HEK293 (cell line): ENCODE measurements at regions not wholly inside any gene's neighbourhood (a gene's known extent, or its start where the extent isn't known, plus 50 kb on each side); places are given as distances from the start of the nearest gene placed in this dataset.

Experiments
- CTCF ChIA-PET: fragments of 350-600 bp; formaldehyde crosslinking; extraction: SDS; loops from one replicate; lab custom pipeline; 2021; ENCODE audit warnings: antibody characterized with exemption; lab: Yijun Ruan, JAX
- POLR2A ChIA-PET: fragments of 300-600 bp; formaldehyde crosslinking; extraction: SDS; loops from one replicate; lab custom pipeline; 2020; ENCODE audit warnings: antibody characterized with exemption, inconsistent platforms; lab: Yijun Ruan, JAX
- H3K27ac ChIP-seq: fragments of 200-500 bp; sonication (Bioruptor generic); 2 replicates; pipeline ENCODE4 v1.5.1; 2014; ENCODE audit warnings: low read depth, low read length, control low read depth, inconsistent platforms; ENCODE audit errors: extremely low read depth
- H3K36me3 ChIP-seq, 2 experiments: fragments of 200-500 bp in 1 of 2; sonication (Bioruptor generic) in 1 of 2; 1 replicate in 1 of 2; 2 replicates in 1 of 2; pipeline ENCODE4 v1.5.1; 2014 to 2017; ENCODE audit warnings: inconsistent platforms in 2 of 2, low read length in 2 of 2; ENCODE audit not compliant: control insufficient read depth in 2 of 2, insufficient read depth in 1 of 2
- H3K4me1 ChIP-seq: fragments of 200-500 bp; sonication (Bioruptor generic); 2 replicates; pipeline ENCODE4 v1.5.1; 2014; ENCODE audit warnings: mild to moderate bottlenecking, low read length, inconsistent platforms; ENCODE audit not compliant: control insufficient read depth, insufficient read depth
- H3K4me3 ChIP-seq: 2 replicates; pipeline ENCODE4 v1.5.1; 2011; ENCODE audit warnings: low read depth, mild to moderate bottlenecking, control low read depth, low read length, moderate library complexity
- H3K9me3 ChIP-seq: fragments of 200-500 bp; sonication (Bioruptor generic); 2 replicates; pipeline ENCODE4 v1.5.1; 2014; ENCODE audit warnings: low read depth, low read length, inconsistent platforms; ENCODE audit not compliant: control insufficient read depth, insufficient read depth
- ATF2 ChIP-seq: fragments of 450-650 bp; formaldehyde crosslinking; IDR thresholded peaks from 2 replicates; pipeline ENCODE4 v1.5.1; 2016; ENCODE audit warnings: missing biosample characterization, missing genetic modification characterization, low read depth
- CTCF ChIP-seq: fragments of 450-650 bp; formaldehyde crosslinking; IDR thresholded peaks from 2 replicates; pipeline ENCODE4 v1.5.1; 2016; ENCODE audit warnings: missing biosample characterization, missing genetic modification characterization
- FEZF1 ChIP-seq: fragments of 450-650 bp; formaldehyde crosslinking; IDR thresholded peaks from 2 replicates; pipeline ENCODE4 v1.5.1; 2016; ENCODE audit warnings: missing biosample characterization, missing genetic modification characterization
- GFI1B ChIP-seq: fragments of 450-650 bp; formaldehyde crosslinking; IDR thresholded peaks from 2 replicates; pipeline ENCODE4 v1.5.1; 2016; ENCODE audit warnings: missing biosample characterization, missing genetic modification characterization
- HIC1 ChIP-seq: fragments of 450-650 bp; formaldehyde crosslinking; IDR thresholded peaks from 2 replicates; pipeline ENCODE4 v1.5.1; 2016; ENCODE audit warnings: missing biosample characterization, missing genetic modification characterization
- MZF1 ChIP-seq: fragments of 450-650 bp; formaldehyde crosslinking; IDR thresholded peaks from 2 replicates; pipeline ENCODE4 v1.5.1; 2017; ENCODE audit warnings: missing biosample characterization, missing genetic modification characterization, borderline replicate concordance
- OSR2 ChIP-seq: fragments of 450-650 bp; formaldehyde crosslinking; IDR thresholded peaks from 2 replicates; pipeline ENCODE4 v1.5.1; 2016; ENCODE audit warnings: missing biosample characterization, missing genetic modification characterization
- OVOL3 ChIP-seq: fragments of 450-650 bp; formaldehyde crosslinking; IDR thresholded peaks from 2 replicates; pipeline ENCODE4 v1.5.1; 2016; ENCODE audit warnings: missing biosample characterization, missing genetic modification characterization
- PBX3 ChIP-seq: sonication (generic); formaldehyde crosslinking; IDR thresholded peaks from 2 replicates; pipeline ENCODE4 v1.8.1; 2022; ENCODE audit warnings: mild to moderate bottlenecking, moderate library complexity, missing genetic modification reagents
- SETDB1 ChIP-seq: IDR thresholded peaks from one replicate; pipeline ENCODE4 v1.6.1; 2017; ENCODE audit warnings: mild to moderate bottlenecking, low read length, moderate library complexity, mixed read lengths; ENCODE audit not compliant: insufficient read length
- TRIM28 ChIP-seq: IDR thresholded peaks from 2 replicates; pipeline ENCODE4 v1.6.1; 2011; ENCODE audit warnings: low read length, control low read depth, borderline replicate concordance
- ZBTB1 ChIP-seq: fragments of 450-650 bp; formaldehyde crosslinking; IDR thresholded peaks from 2 replicates; pipeline ENCODE4 v1.5.1; 2016; ENCODE audit warnings: missing biosample characterization, missing genetic modification characterization
- ZBTB8A ChIP-seq: fragments of 450-650 bp; formaldehyde crosslinking; IDR thresholded peaks from 2 replicates; pipeline ENCODE4 v1.5.1; 2016; ENCODE audit warnings: missing biosample characterization, missing genetic modification characterization
- ZEB2 ChIP-seq: fragments of 450-650 bp; formaldehyde crosslinking; IDR thresholded peaks from 2 replicates; pipeline ENCODE4 v1.5.1; 2016; ENCODE audit warnings: missing biosample characterization, missing genetic modification characterization
- ZNF155 ChIP-seq: fragments of 450-650 bp; formaldehyde crosslinking; IDR thresholded peaks from 2 replicates; pipeline ENCODE4 v1.5.1; 2016; ENCODE audit warnings: missing biosample characterization, missing genetic modification characterization
- ZNF157 ChIP-seq: fragments of 450-650 bp; formaldehyde crosslinking; IDR thresholded peaks from 2 replicates; pipeline ENCODE4 v1.5.1; 2016; ENCODE audit warnings: missing biosample characterization, missing genetic modification characterization
- ZNF16 ChIP-seq: fragments of 450-650 bp; formaldehyde crosslinking; IDR thresholded peaks from 2 replicates; pipeline ENCODE4 v1.5.1; 2016; ENCODE audit warnings: low read depth, missing biosample characterization, missing genetic modification characterization
- ZNF175 ChIP-seq: fragments of 450-650 bp; formaldehyde crosslinking; IDR thresholded peaks from 2 replicates; pipeline ENCODE4 v1.5.1; 2016; ENCODE audit warnings: missing biosample characterization, missing genetic modification characterization
- ZNF184 ChIP-seq: fragments of 450-650 bp; IDR thresholded peaks from 2 replicates; pipeline ENCODE4 v1.5.1; 2018; ENCODE audit warnings: missing biosample characterization, mild to moderate bottlenecking, missing genetic modification characterization
- ZNF311 ChIP-seq: fragments of 450-650 bp; formaldehyde crosslinking; IDR thresholded peaks from 2 replicates; pipeline ENCODE4 v1.5.1; 2017; ENCODE audit warnings: missing biosample characterization, missing genetic modification characterization, borderline replicate concordance
- ZNF514 ChIP-seq: fragments of 450-650 bp; formaldehyde crosslinking; IDR thresholded peaks from 2 replicates; pipeline ENCODE4 v1.5.1; 2016; ENCODE audit warnings: missing biosample characterization, missing genetic modification characterization
- ZNF521 ChIP-seq: fragments of 450-650 bp; formaldehyde crosslinking; IDR thresholded peaks from 2 replicates; pipeline ENCODE4 v1.5.1; 2017; ENCODE audit warnings: missing biosample characterization, mild to moderate bottlenecking, missing genetic modification characterization
- ZNF585B ChIP-seq: fragments of 450-650 bp; formaldehyde crosslinking; IDR thresholded peaks from 2 replicates; pipeline ENCODE4 v1.5.1; 2016; ENCODE audit warnings: missing biosample characterization, missing genetic modification characterization
- ZNF660 ChIP-seq: fragments of 450-650 bp; IDR thresholded peaks from 2 replicates; pipeline ENCODE4 v1.5.1; 2018; ENCODE audit warnings: missing biosample characterization, mild to moderate bottlenecking, missing genetic modification characterization
- ZNF777 ChIP-seq: fragments of 450-650 bp; formaldehyde crosslinking; IDR thresholded peaks from 2 replicates; pipeline ENCODE4 v1.5.1; 2017; ENCODE audit warnings: missing biosample characterization, missing genetic modification characterization, borderline replicate concordance
- ZNF792 ChIP-seq: fragments of 450-650 bp; formaldehyde crosslinking; IDR thresholded peaks from 2 replicates; pipeline ENCODE4 v1.5.1; 2016; ENCODE audit warnings: missing biosample characterization, missing genetic modification characterization
- ZNF837 ChIP-seq: fragments of 450-650 bp; formaldehyde crosslinking; IDR thresholded peaks from 2 replicates; pipeline ENCODE4 v1.5.1; 2016; ENCODE audit warnings: missing biosample characterization, missing genetic modification characterization
- ZSCAN5A ChIP-seq: fragments of 450-650 bp; formaldehyde crosslinking; IDR thresholded peaks from 2 replicates; pipeline ENCODE4 v1.5.1; 2016; ENCODE audit warnings: missing biosample characterization, missing genetic modification characterization
- ZXDB ChIP-seq: fragments of 450-650 bp; formaldehyde crosslinking; IDR thresholded peaks from 2 replicates; pipeline ENCODE4 v1.5.1; 2016; ENCODE audit warnings: missing biosample characterization, missing genetic modification characterization

GRCh38 chr2:228615496-228615895 is 434.0 kb upstream of the SPHKAP start:
- Histone ChIP-seq H3K36me3 (no peaks in the 10 kb centered on the region), H3K4me1 (no peaks in the 10 kb centered on the region), H3K27ac (no peak overlapping the region), H3K9me3 (no peaks in the 10 kb centered on the region)
- CTCF ChIA-PET, result no interaction called here
- POLR2A ChIA-PET, result no interaction called here
- TF ChIP-seq PBX3 (CRISPR knock-in tag), result no peak
- TF ChIP-seq ZNF792 (tag by site-specific recombination), result no peak
- no peak for TF ChIP-seq ZNF837 (tag by site-specific recombination)
- no peak for TF ChIP-seq ZNF155
- TF ChIP-seq ZSCAN5A (tag by site-specific recombination), result no peak
- TF ChIP-seq MZF1 (tag by site-specific recombination), result no peak
- no peak for TF ChIP-seq ZXDB (tag by site-specific recombination)
- no peak for TF ChIP-seq ATF2 (tag by site-specific recombination)
- TF ChIP-seq TRIM28, result no peak
- no peak for TF ChIP-seq ZNF585B
- TF ChIP-seq GFI1B (tag by site-specific recombination), result no peak
- no peak for TF ChIP-seq ZNF521 (tag by site-specific recombination)
- TF ChIP-seq ZNF514, result no peak
- TF ChIP-seq ZNF184 (tag by site-specific recombination), result no peak
- TF ChIP-seq HIC1 (tag by site-specific recombination), result no peak
- TF ChIP-seq ZBTB1 (tag by site-specific recombination), result no peak
- TF ChIP-seq, all 188 proteins: peak for 0
- H3K4me3 ChIP-seq, result no peak overlapping the region

- H3K4me3 ChIP-seq, result no peak overlapping the region
- no peaks in the 10 kb centered on the region for H3K4me1 ChIP-seq
- ChIA-PET CTCF (no interaction called here), POLR2A (no interaction called here)
- no peaks in the 10 kb centered on the region for H3K36me3 ChIP-seq
- no peak overlapping the region for H3K27ac ChIP-seq
- H3K9me3 ChIP-seq, result no peaks in the 10 kb centered on the region
- TF ChIP-seq FEZF1 (no peak), ZNF311 (tag by site-specific recombination) (no peak), SETDB1 (no peak), CTCF (tag by site-specific recombination) (no peak), ZNF777 (tag by site-specific recombination) (no peak), ZNF16 (tag by site-specific recombination) (no peak), ZNF660 (tag by site-specific recombination) (no peak), ZBTB8A (tag by site-specific recombination) (no peak), OSR2 (tag by site-specific recombination) (no peak), ZNF157 (tag by site-specific recombination) (no peak), OVOL3 (no peak), ZEB2 (tag by site-specific recombination) (no peak), ZNF175 (tag by site-specific recombination) (no peak)
These were observed 433.3 kb upstream of the SPHKAP start for GRCh38 chr2:228614741-228615140.
